Loucy (cell line): ENCODE measurements at regions not wholly inside any gene's neighbourhood (a gene's known extent, or its start where the extent isn't known, plus 50 kb on each side); places are given as distances from the start of the nearest gene placed in this dataset.

Experiments
- H2AFZ ChIP-seq: fragments of 200-600 bp; sonication (generic); 2 replicates; pipeline ENCODE4 v1.6.0; 2016; ENCODE audit warnings: antibody characterized with exemption, mild to moderate bottlenecking, low read length, moderate library complexity
- H3F3A ChIP-seq: fragments of 200-600 bp; 2 replicates; pipeline ENCODE4 v1.6.0; 2016; ENCODE audit warnings: antibody characterized with exemption, low read depth, mild to moderate bottlenecking
- H3K27me3 ChIP-seq: fragments of 200-600 bp; sonication (generic); 2 replicates; pipeline ENCODE4 v1.6.1; 2014; ENCODE audit warnings: low read length, mild to moderate bottlenecking; ENCODE audit not compliant: insufficient read depth, poor library complexity, severe bottlenecking
- H3K36me3 ChIP-seq: fragments of 200-600 bp; sonication (generic); 2 replicates; pipeline ENCODE4 v1.6.1; 2016; ENCODE audit warnings: low read length; ENCODE audit not compliant: insufficient read depth
- H3K4me1 ChIP-seq: fragments of 200-600 bp; sonication (generic); 2 replicates; pipeline ENCODE4 v1.5.1; 2014; ENCODE audit warnings: low read length, mild to moderate bottlenecking; ENCODE audit not compliant: insufficient read depth, poor library complexity, severe bottlenecking
- H3K4me2 ChIP-seq: fragments of 200-600 bp; sonication (generic); 2 replicates; pipeline ENCODE4 v1.6.0; 2014; ENCODE audit warnings: antibody characterized with exemption, low read length, low read depth, mild to moderate bottlenecking; ENCODE audit not compliant: poor library complexity, severe bottlenecking
- H3K4me3 ChIP-seq: fragments of 200-600 bp; sonication (generic); 2 replicates; pipeline ENCODE4 v1.5.1; 2014; ENCODE audit warnings: low read length, mild to moderate bottlenecking, mixed read lengths; ENCODE audit not compliant: poor library complexity, severe bottlenecking
- H3K79me2 ChIP-seq: fragments of 200-600 bp; sonication (generic); 2 replicates; pipeline ENCODE4 v1.6.1; 2014; ENCODE audit warnings: low read length; ENCODE audit not compliant: insufficient read depth
- H3K9ac ChIP-seq: fragments of 200-600 bp; sonication (generic); 2 replicates; pipeline ENCODE4 v1.6.0; 2014; ENCODE audit warnings: mild to moderate bottlenecking, low read depth, low read length, moderate library complexity; ENCODE audit not compliant: poor library complexity, severe bottlenecking
- H3K9me2 ChIP-seq: fragments of 200-600 bp; sonication (generic); replicated peaks from 2 replicates; pipeline ENCODE4 v1.6.1; 2016; ENCODE audit warnings: low read depth, low read length, mixed read lengths
- H3K9me3 ChIP-seq: fragments of 200-600 bp; sonication (generic); 2 replicates; pipeline ENCODE4 v1.6.1; 2014; ENCODE audit warnings: mild to moderate bottlenecking, antibody characterized with exemption, low read length, low read depth; ENCODE audit not compliant: insufficient read depth
- H4K20me1 ChIP-seq: fragments of 200-600 bp; sonication (generic); 2 replicates; pipeline ENCODE4 v1.6.0; 2014; ENCODE audit warnings: antibody characterized with exemption, low read length, mild to moderate bottlenecking; ENCODE audit not compliant: insufficient read depth, poor library complexity, severe bottlenecking
- CTCF ChIP-seq: fragments of 200-600 bp; sonication (generic); conservative IDR thresholded peaks from 2 replicates; pipeline ENCODE4 v1.5.1; 2014; ENCODE audit warnings: mild to moderate bottlenecking, antibody characterized with exemption, low read length
- EZH2phosphoT487 ChIP-seq: fragments of 200-600 bp; IDR thresholded peaks from 2 replicates; pipeline ENCODE4 v1.6.1; 2018; ENCODE audit warnings: antibody characterized with exemption, mild to moderate bottlenecking, moderate library complexity, borderline replicate concordance

GRCh38 chr6:104537180-104537579, 322.5 kb downstream of the HACE1 start:
- no peak overlapping the region for H3K4me3 ChIP-seq
- no peaks in the 10 kb centered on the region for H4K20me1 ChIP-seq
- H3K4me2 ChIP-seq, result no peak overlapping the region
- H3K27me3 ChIP-seq, result no peaks in the 10 kb centered on the region
- no peaks in the 10 kb centered on the region for H3K4me1 ChIP-seq
- no peak overlapping the region for H3K9ac ChIP-seq
- no peaks in the 10 kb centered on the region for H3F3A ChIP-seq
- TF ChIP-seq EZH2phosphoT487 (no peak), CTCF (no peak)
- no peaks in the 10 kb centered on the region for H3K9me3 ChIP-seq
- no peaks in the 10 kb centered on the region for H3K9me2 ChIP-seq
- no peak overlapping the region for H2AFZ ChIP-seq
- no peaks in the 10 kb centered on the region for H3K79me2 ChIP-seq
- no peaks in the 10 kb centered on the region for H3K36me3 ChIP-seq

GRCh38 chr6:104532462-104532861, 327.3 kb downstream of the HACE1 start:
- no peaks in the 10 kb centered on the region for H4K20me1 ChIP-seq
- H3K9me3 ChIP-seq, result no peaks in the 10 kb centered on the region
- H3F3A ChIP-seq, result no peaks in the 10 kb centered on the region
- no peak overlapping the region for H3K4me3 ChIP-seq
- H3K79me2 ChIP-seq, result no peaks in the 10 kb centered on the region
- TF ChIP-seq EZH2phosphoT487, result no peak
- no peak for TF ChIP-seq CTCF
- H3K4me1 ChIP-seq, result no peaks in the 10 kb centered on the region
- H3K36me3 ChIP-seq, result no peaks in the 10 kb centered on the region
- no peak overlapping the region for H3K9ac ChIP-seq
- no peaks in the 10 kb centered on the region for H3K9me2 ChIP-seq
- no peak overlapping the region for H3K4me2 ChIP-seq
- no peaks in the 10 kb centered on the region for H3K27me3 ChIP-seq
- H2AFZ ChIP-seq, result no peak overlapping the region; the same call in 1 of the 2 replicates

GRCh38 chr6:104531646-104532045, 328.1 kb downstream of the HACE1 start:
- H3K9ac ChIP-seq, result no peak overlapping the region
- no peak overlapping the region for H3K4me3 ChIP-seq
- H3K36me3 ChIP-seq, result no peaks in the 10 kb centered on the region
- no peak for TF ChIP-seq CTCF
- TF ChIP-seq EZH2phosphoT487, result no peak
- no peaks in the 10 kb centered on the region for H3K79me2 ChIP-seq
- no peaks in the 10 kb centered on the region for H3F3A ChIP-seq
- no peaks in the 10 kb centered on the region for H3K27me3 ChIP-seq
- no peak overlapping the region for H3K4me2 ChIP-seq
- no peaks in the 10 kb centered on the region for H3K9me3 ChIP-seq
- no peaks in the 10 kb centered on the region for H4K20me1 ChIP-seq
- no peaks in the 10 kb centered on the region for H3K4me1 ChIP-seq
- no peak overlapping the region for H2AFZ ChIP-seq
- no peaks in the 10 kb centered on the region for H3K9me2 ChIP-seq
